HG02610 (cell line): ENCODE measurements at regions not wholly inside any gene's neighbourhood (a gene's known extent, or its start where the extent isn't known, plus 50 kb on each side); places are given as distances from the start of the nearest gene placed in this dataset.

Experiments used
- ATAC-seq: cut with Tn5 transposase; IDR thresholded peaks from one replicate; pipeline ENCODE4 v1.9.1; 2021; ENCODE audit warnings: mild to moderate bottlenecking, moderate library complexity; ENCODE audit not compliant: unreplicated experiment

- no peak for ATAC-seq
Measured at GRCh38 chr2:138171244-138171643, 207.0 kb downstream of the HNMT start.

GRCh38 chr2:138175066-138175465, 210.8 kb downstream of the HNMT start:
- no peak for ATAC-seq

- ATAC-seq = no peak
Measured at GRCh38 chr2:138176862-138177439, 212.7 kb downstream of the HNMT start.

GRCh38 chr2:138177693-138178092, 213.4 kb downstream of the HNMT start:
- no peak for ATAC-seq

- no peak for ATAC-seq
Measured at GRCh38 chr2:138180692-138181386, 216.6 kb downstream of the HNMT start.

GRCh38 chr2:138182250-138182936, 218.1 kb downstream of the HNMT start:
- no peak for ATAC-seq

GRCh38 chr2:138182937-138183312, 218.7 kb downstream of the HNMT start:
- ATAC-seq = no peak

- ATAC-seq = no peak
Measured at GRCh38 chr2:138183705-138184104, 219.4 kb downstream of the HNMT start.

- no peak for ATAC-seq
Measured at GRCh38 chr2:138184428-138184827, 220.2 kb downstream of the HNMT start.

- ATAC-seq = no peak
Measured at GRCh38 chr2:138185827-138186226, 221.6 kb downstream of the HNMT start.

- no peak for ATAC-seq
Measured at GRCh38 chr2:138187221-138187620, 222.9 kb downstream of the HNMT start.

- no peak for ATAC-seq
Measured at GRCh38 chr2:138190999-138191398, 226.7 kb downstream of the HNMT start.

- no peak for ATAC-seq
Measured at GRCh38 chr2:138193416-138194213, 229.3 kb downstream of the HNMT start.

GRCh38 chr2:138201286-138201685, 237.0 kb downstream of the HNMT start:
- ATAC-seq = no peak

GRCh38 chr2:138202762-138203161, 238.5 kb downstream of the HNMT start:
- ATAC-seq = no peak

GRCh38 chr2:138205281-138205680, 241.0 kb downstream of the HNMT start:
- ATAC-seq = no peak

- ATAC-seq = no peak
Measured at GRCh38 chr2:138207074-138207930, 243.0 kb downstream of the HNMT start.

GRCh38 chr2:138209009-138209408, 244.7 kb downstream of the HNMT start:
- no peak for ATAC-seq

- no peak for ATAC-seq
Measured at GRCh38 chr2:138210487-138210886, 246.2 kb downstream of the HNMT start.

GRCh38 chr2:138212434-138212833, 248.2 kb downstream of the HNMT start:
- ATAC-seq = no peak

GRCh38 chr2:138213084-138213483, 248.8 kb downstream of the HNMT start:
- ATAC-seq = peak; percentile 70
